Mesenchymal stem cell (in vitro differentiated cells and primary cell): ENCODE measurements at regions not wholly inside any gene's neighbourhood (a gene's known extent, or its start where the extent isn't known, plus 50 kb on each side); places are given as distances from the start of the nearest gene placed in this dataset.

Experiments
- DNase-seq: peaks from one replicate; pipeline ENCODE4 v3.0.0-alpha.2; 2013
- H2AFZ ChIP-seq: one replicate; pipeline ENCODE4 v1.6.1; 2013; ENCODE audit warnings: low read depth, mild to moderate bottlenecking, control low read depth, inconsistent platforms, low read length, moderate library complexity
- H2AK5ac ChIP-seq: 2 replicates; pipeline ENCODE4 v1.6.1; 2013; ENCODE audit warnings: low read length, moderate library complexity, mild to moderate bottlenecking, inconsistent platforms; ENCODE audit not compliant: severe bottlenecking
- H2BK120ac ChIP-seq: one replicate; pipeline ENCODE4 v1.6.1; 2013; ENCODE audit warnings: low read depth, mild to moderate bottlenecking, inconsistent platforms, low read length, moderate library complexity
- H2BK12ac ChIP-seq, 2 experiments: one replicate each; pipeline ENCODE4 v1.6.1; 2013; ENCODE audit warnings: inconsistent platforms in 2 of 2, low read length in 2 of 2, mild to moderate bottlenecking in 2 of 2, moderate library complexity in 2 of 2, control low read depth in 1 of 2
- H2BK15ac ChIP-seq: one replicate; pipeline ENCODE4 v1.6.1; 2013; ENCODE audit warnings: mild to moderate bottlenecking, low read depth, inconsistent platforms; ENCODE audit not compliant: poor library complexity, severe bottlenecking
- H2BK5ac ChIP-seq: 2 replicates; pipeline ENCODE4 v1.6.1; 2013; ENCODE audit warnings: low read depth, mild to moderate bottlenecking, low read length, control low read depth, inconsistent platforms; ENCODE audit not compliant: poor library complexity, severe bottlenecking
- H3K14ac ChIP-seq, 2 experiments: one replicate each; pipeline ENCODE4 v1.6.1; 2013; ENCODE audit warnings: inconsistent platforms in 2 of 2, low read length in 2 of 2, control low read depth in 1 of 2, mild to moderate bottlenecking in 1 of 2, moderate library complexity in 1 of 2
- H3K18ac ChIP-seq, 2 experiments: one replicate each; pipeline ENCODE4 v1.6.1; 2013; ENCODE audit warnings: inconsistent platforms in 2 of 2, low read length in 2 of 2, control low read depth in 1 of 2, low read depth in 1 of 2, mild to moderate bottlenecking in 1 of 2
- H3K23ac ChIP-seq, 2 experiments: one replicate each; pipeline ENCODE4 v1.6.1; 2013; ENCODE audit warnings: inconsistent platforms in 2 of 2, low read length in 2 of 2, mild to moderate bottlenecking in 2 of 2, moderate library complexity in 2 of 2, control low read depth in 1 of 2
- H3K27ac ChIP-seq: 2 replicates; pipeline ENCODE4 v1.5.1; 2013; ENCODE audit warnings: mild to moderate bottlenecking, moderate library complexity, low read length, control low read depth, inconsistent platforms; ENCODE audit not compliant: poor library complexity, severe bottlenecking
- H3K27me3 ChIP-seq, 2 experiments: 2 replicates each; pipeline versions ENCODE4 v1.6.1 to v1.7.0; 2013; ENCODE audit warnings: low read length in 2 of 2, mild to moderate bottlenecking in 2 of 2, moderate library complexity in 2 of 2, control low read depth in 1 of 2, inconsistent platforms in 1 of 2; ENCODE audit not compliant: control insufficient read depth in 1 of 2, insufficient read depth in 1 of 2
- H3K36me3 ChIP-seq, 2 experiments: 2 replicates each; pipeline versions ENCODE4 v1.6.1 to v1.7.0; 2013; ENCODE audit warnings: low read length in 2 of 2, control low read depth in 1 of 2, inconsistent platforms in 1 of 2, low read depth in 1 of 2, mild to moderate bottlenecking in 1 of 2; ENCODE audit not compliant: insufficient read depth in 2 of 2, control insufficient read depth in 1 of 2
- H3K4ac ChIP-seq, 2 experiments: one replicate each; pipeline ENCODE4 v1.6.1; 2013; ENCODE audit warnings: inconsistent platforms in 2 of 2, low read length in 2 of 2, mild to moderate bottlenecking in 2 of 2, moderate library complexity in 2 of 2, control low read depth in 1 of 2, low read depth in 1 of 2
- H3K4me1 ChIP-seq: 2 replicates; pipeline ENCODE4 v1.6.1; 2013; ENCODE audit warnings: low read depth, low read length, control low read depth; ENCODE audit not compliant: control insufficient read depth, insufficient read depth
- H3K4me2 ChIP-seq: 2 replicates; pipeline ENCODE4 v1.6.1; 2013; ENCODE audit warnings: low read length, mild to moderate bottlenecking, inconsistent platforms; ENCODE audit not compliant: poor library complexity, severe bottlenecking
- H3K4me3 ChIP-seq, 2 experiments: 2 replicates each; pipeline versions ENCODE4 v1.5.1 to v1.7.0; 2013; ENCODE audit warnings: low read length in 2 of 2, mild to moderate bottlenecking in 2 of 2, control low read depth in 1 of 2, low read depth in 1 of 2; ENCODE audit not compliant: insufficient read depth in 1 of 2
- H3K79me1 ChIP-seq: replicated peaks from 2 replicates; pipeline ENCODE4 v1.6.1; 2013; ENCODE audit warnings: mild to moderate bottlenecking, control low read depth, low read length, inconsistent platforms; ENCODE audit not compliant: poor library complexity, severe bottlenecking
- H3K9ac ChIP-seq: 2 replicates; pipeline ENCODE4 v1.7.0; 2013; ENCODE audit warnings: mild to moderate bottlenecking, low read length, moderate library complexity
- H3K9me3 ChIP-seq: 2 replicates; pipeline ENCODE4 v1.7.0; 2013; ENCODE audit warnings: mild to moderate bottlenecking, low read length; ENCODE audit not compliant: control insufficient read depth
- H4K8ac ChIP-seq: one replicate; pipeline ENCODE4 v1.6.1; 2013; ENCODE audit warnings: inconsistent platforms, mild to moderate bottlenecking, low read length, moderate library complexity
- H4K91ac ChIP-seq: one replicate; pipeline ENCODE4 v1.6.1; 2013; ENCODE audit warnings: mild to moderate bottlenecking, low read length, inconsistent platforms
- WGBS: methylation state at CpG from one replicate; pipeline ENCODE4 v1.1.7; 2013; ENCODE audit warnings: mixed read lengths; 5-methylcytosine and 5-hydroxymethylcytosine counted together

GRCh38 chr9:581673-582497 is 259.6 kb upstream of the DMRT1 start:
- Histone ChIP-seq H3K14ac (no peak overlapping the region), H2AFZ (no peak overlapping the region), H3K18ac (no peak overlapping the region), H2BK5ac (no peak overlapping the region), H3K4ac (no peak overlapping the region), H4K8ac (no peak overlapping the region), H3K4me2 (no peak overlapping the region), H3K4me1 (no peaks in the 10 kb centered on the region), H3K4me3 (no peak overlapping the region), H3K36me3 (no peaks in the 10 kb centered on the region), H2BK15ac (no peak overlapping the region), H3K27ac (no peak overlapping the region), H2AK5ac (no peak overlapping the region), H3K79me1 (no peaks in the 10 kb centered on the region), H3K9ac (no peak overlapping the region), H2BK120ac (no peak overlapping the region), H3K27me3 (no peaks in the 10 kb centered on the region), H3K9me3 (no peaks in the 10 kb centered on the region), H3K23ac (no peak overlapping the region), H2BK12ac (no peak overlapping the region), H4K91ac (no peak overlapping the region)
- 61% methylated on average over 7 of the region's 7 CpGs for WGBS
- DNase-seq = no peak

- H3K14ac ChIP-seq = no peak overlapping the region
- no peaks in the 10 kb centered on the region for H3K9me3 ChIP-seq
- no peak overlapping the region for H3K4me2 ChIP-seq
- H3K79me1 ChIP-seq = no peaks in the 10 kb centered on the region
- no peak overlapping the region for H2BK15ac ChIP-seq
- no peak overlapping the region for H4K91ac ChIP-seq
- no peak overlapping the region for H3K18ac ChIP-seq
- no peak overlapping the region for H3K9ac ChIP-seq
- no peak overlapping the region for H4K8ac ChIP-seq
- H2BK12ac ChIP-seq = no peak overlapping the region
- H3K23ac ChIP-seq = no peak overlapping the region
- no peaks in the 10 kb centered on the region for H3K36me3 ChIP-seq
- H2AK5ac ChIP-seq = no peak overlapping the region
- no peak overlapping the region for H3K4ac ChIP-seq
- no peaks in the 10 kb centered on the region for H3K27me3 ChIP-seq
- H3K4me1 ChIP-seq = no peaks in the 10 kb centered on the region
- no peak overlapping the region for H3K27ac ChIP-seq
- H2BK5ac ChIP-seq = no peak overlapping the region
- no peak overlapping the region for H2AFZ ChIP-seq
- H2BK120ac ChIP-seq = no peak overlapping the region
- 80% methylated on average over 1 of the region's 3 CpGs for WGBS
- DNase-seq = no peak
- no peak overlapping the region for H3K4me3 ChIP-seq
Measured at GRCh38 chr9:582775-583174, 258.7 kb upstream of the DMRT1 start.

- Histone ChIP-seq H2BK5ac (no peak overlapping the region), H2BK12ac (no peak overlapping the region), H2AFZ (no peak overlapping the region), H3K27ac (no peak overlapping the region), H3K23ac (no peak overlapping the region), H4K8ac (no peak overlapping the region), H3K4me1 (no peaks in the 10 kb centered on the region), H3K36me3 (no peaks in the 10 kb centered on the region), H3K14ac (no peak overlapping the region), H3K9me3 (no peaks in the 10 kb centered on the region), H3K18ac (no peak overlapping the region), H3K9ac (no peak overlapping the region), H3K4me2 (no peak overlapping the region), H3K27me3 (no peaks in the 10 kb centered on the region), H3K4ac (no peak overlapping the region), H3K79me1 (no peaks in the 10 kb centered on the region), H2AK5ac (no peak overlapping the region), H3K4me3 (no peak overlapping the region), H2BK15ac (no peak overlapping the region), H2BK120ac (no peak overlapping the region), H4K91ac (no peak overlapping the region)
- WGBS = 100% methylated on average over 2 of the region's 2 CpGs
- DNase-seq = no peak
Measured at GRCh38 chr9:587527-587926, 254.0 kb upstream of the DMRT1 start.

- Histone ChIP-seq H2AK5ac (no peak overlapping the region), H2BK5ac (no peak overlapping the region), H2BK15ac (no peak overlapping the region), H3K9me3 (no peaks in the 10 kb centered on the region), H4K8ac (no peak overlapping the region), H3K27ac (no peak overlapping the region), H3K27me3 (no peaks in the 10 kb centered on the region), H3K23ac (no peak overlapping the region), H3K14ac (no peak overlapping the region), H3K79me1 (no peaks in the 10 kb centered on the region), H4K91ac (no peak overlapping the region), H3K4me3 (no peak overlapping the region), H3K36me3 (no peaks in the 10 kb centered on the region), H3K9ac (no peak overlapping the region), H3K4me1 (no peaks in the 10 kb centered on the region), H2AFZ (no peak overlapping the region), H3K4ac (no peak overlapping the region), H3K4me2 (no peak overlapping the region), H3K18ac (no peak overlapping the region), H2BK12ac (no peak overlapping the region), H2BK120ac (no peak overlapping the region)
- DNase-seq = no peak
- 87% methylated on average over 2 of the region's 3 CpGs for WGBS
Measured at GRCh38 chr9:588981-589380, 252.5 kb upstream of the DMRT1 start.
